CD4-positive, alpha-beta T cell treated with Interleukin-4 for 1 hour (primary cell): ENCODE measurements at regions not wholly inside any gene's neighbourhood (a gene's known extent, or its start where the extent isn't known, plus 50 kb on each side); places are given as distances from the start of the nearest gene placed in this dataset.
"Not testable (repeated sequence)": the region's sequence is repeated elsewhere in the genome, so short reads cannot be mapped to it uniquely, and the experiment has no call there.

Source experiments
- DNase-seq, 2 donors: peaks; one replicate each; pipeline ENCODE4 v3.0.0-alpha.2; 2020 to 2022

- no peak for DNase-seq
Observed at GRCh38 chr4:188578657-188579056, 439.4 kb downstream of the TRIML1 start.

DNA sequence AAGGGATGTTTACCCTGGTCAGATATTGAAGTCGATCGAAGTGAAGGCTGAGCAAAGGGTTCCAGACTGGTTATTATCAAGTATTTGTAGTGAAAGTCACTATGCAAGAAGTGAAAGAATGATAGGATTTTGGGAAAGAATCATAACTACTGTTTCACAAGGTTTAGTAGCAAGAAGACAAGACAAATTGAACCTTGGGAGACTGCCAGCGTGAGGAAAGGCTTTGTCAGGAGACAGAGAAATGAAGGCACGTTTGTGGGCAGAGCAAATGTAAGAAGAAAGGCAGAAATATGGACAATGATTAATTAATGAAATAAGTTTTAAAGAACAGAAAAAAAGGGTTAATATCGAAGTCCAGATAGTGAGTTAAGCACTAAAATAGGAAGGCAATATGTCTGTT, 456.8 kb downstream of the TRIML1 start:
- DNase-seq: no peak

DNA sequence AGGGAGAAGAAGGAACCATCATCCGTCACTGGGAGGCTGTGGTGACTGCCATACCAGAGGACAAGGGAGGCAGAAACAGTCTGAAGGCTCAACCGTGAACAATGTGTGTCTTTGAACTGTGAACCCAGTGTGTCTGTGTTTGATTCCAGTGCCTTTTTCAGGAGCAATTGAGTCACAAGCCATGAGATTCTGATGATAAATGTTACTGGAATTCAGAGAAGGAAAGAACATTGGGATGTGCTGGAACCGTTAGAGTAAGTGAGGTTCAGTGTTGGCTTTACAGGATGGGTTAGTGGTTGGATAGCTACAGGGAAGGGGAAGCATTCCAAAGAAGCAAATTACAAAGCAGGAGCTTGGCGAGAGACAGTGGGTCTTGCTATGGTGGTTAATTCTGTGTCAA, 464.4 kb downstream of the TRIML1 start:
- no peak for DNase-seq

- DNase-seq: no peak
Observed at GRCh38 chr4:188606635-188607034, 467.4 kb downstream of the TRIML1 start.

DNA sequence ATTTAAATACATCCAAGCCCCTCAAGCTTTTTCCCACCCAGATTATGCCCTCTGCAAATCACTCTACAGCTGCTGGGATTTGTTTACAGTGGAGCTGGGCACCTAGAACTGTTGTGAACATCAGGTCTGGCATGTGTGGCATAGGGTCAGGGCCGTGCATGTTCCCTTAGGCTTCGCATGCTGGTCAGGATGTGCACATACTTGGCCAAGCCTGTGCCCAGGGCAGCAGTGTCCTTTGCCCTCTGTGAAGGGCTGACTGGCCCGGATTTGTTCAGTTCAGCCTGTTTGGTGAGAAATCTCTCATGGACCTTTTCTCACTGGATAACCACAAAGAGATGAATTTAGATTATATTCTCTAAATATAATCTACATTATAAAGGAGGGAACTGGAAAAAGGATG, 471.9 kb downstream of the TRIML1 start:
- DNase-seq: no peak

DNA sequence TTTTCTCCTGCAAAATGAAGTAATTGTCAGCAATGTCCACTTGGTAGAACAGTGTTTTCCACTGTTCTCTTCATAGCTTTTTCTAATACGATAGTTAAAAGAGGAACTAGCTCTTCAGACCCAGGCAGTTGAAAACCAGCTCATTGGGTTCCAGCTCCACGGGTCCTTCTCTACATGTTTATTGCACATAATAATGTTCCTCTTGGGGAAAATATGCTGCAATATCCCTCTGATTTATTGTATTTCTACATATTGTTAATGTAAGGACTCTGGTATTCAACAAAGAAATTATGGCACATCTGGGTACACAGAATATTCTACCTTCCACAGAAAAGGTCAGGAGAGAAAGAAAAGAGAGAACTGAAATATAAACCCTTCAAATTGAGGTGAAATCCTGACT, 473.4 kb downstream of the TRIML1 start:
- DNase-seq: no peak

GRCh38 chr4:188613976-188614375, 474.7 kb downstream of the TRIML1 start:
- no peak for DNase-seq

GRCh38 chr4:188619456-188620149, 480.4 kb downstream of the TRIML1 start:
- DNase-seq: no peak

- no peak for DNase-seq
Observed at GRCh38 chr4:188620608-188621007, 481.4 kb downstream of the TRIML1 start.

DNA sequence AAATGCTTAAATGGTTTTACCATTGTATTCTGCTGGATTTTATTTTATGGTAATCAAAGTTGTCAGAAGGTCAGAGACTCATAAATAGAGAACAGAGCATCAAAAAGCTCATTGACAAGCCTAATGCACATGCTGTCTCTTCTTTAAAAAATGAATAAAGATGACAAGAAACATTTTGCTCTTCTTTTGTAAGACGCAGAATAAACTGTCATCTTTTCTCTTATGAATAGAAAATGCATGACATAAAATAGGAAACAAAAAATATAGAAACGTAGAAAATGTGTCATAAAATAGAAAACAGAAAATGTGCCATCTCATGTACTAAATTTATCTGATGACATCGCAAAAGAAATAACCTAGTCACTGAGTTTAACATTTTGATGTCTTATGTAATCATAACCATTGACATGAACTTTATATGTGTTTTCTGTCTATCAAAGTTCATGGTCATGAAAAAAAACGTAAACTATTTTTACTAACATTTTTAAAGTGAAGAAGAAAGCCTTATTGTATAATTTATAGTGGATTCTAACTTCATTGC, 484.1 kb downstream of the TRIML1 start:
- no peak for DNase-seq

GRCh38 chr4:188624370-188624769, 485.1 kb downstream of the TRIML1 start:
- no peak for DNase-seq

DNA sequence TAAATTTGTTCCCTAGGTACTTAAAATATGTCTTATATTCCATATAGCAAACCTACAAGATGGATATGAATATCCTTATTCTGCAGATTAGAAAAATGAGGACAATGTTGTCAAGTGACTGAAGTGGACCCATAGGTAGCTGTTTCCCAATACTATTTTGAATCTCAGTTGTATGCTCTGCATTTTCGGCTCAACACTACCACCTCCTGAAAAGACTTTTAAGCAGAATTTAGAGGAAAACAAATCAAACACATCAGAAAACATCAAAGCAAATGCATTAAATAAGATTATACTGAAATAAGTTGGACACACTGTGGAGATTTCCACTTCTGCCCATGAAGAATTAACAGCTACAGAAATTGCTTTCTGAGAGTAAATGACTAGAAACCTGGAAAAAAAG, 488.7 kb downstream of the TRIML1 start:
- no peak for DNase-seq

DNA sequence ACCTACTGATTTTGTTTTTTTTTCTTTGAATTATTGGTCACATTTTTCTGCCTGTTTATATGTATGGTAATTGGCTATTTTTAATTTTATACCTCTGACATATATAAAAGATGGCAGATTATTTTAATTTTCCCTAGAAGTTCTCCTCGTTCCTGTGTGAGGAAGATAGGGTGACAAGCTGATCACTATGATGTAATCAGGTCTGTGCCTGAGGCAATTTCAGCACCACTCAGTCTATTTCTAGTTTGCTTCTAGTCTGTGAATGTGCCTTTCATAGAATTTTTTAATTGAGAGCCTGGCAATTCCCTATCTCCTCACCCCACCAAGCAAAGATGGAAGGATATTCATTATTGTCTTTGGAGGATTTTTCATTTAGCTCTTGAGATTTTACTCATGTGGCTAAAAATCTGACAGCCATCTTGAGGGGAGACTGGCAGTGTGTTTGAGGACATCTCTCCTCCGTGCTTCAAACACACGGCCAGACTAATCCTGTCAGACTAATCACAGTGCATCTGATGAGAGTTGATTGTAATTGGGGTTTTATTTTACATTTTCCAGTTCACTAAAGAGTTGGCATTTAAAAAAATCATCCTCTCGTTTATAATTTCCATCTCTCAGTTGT, 500.3 kb downstream of the TRIML1 start:
- DNase-seq: no peak

DNA sequence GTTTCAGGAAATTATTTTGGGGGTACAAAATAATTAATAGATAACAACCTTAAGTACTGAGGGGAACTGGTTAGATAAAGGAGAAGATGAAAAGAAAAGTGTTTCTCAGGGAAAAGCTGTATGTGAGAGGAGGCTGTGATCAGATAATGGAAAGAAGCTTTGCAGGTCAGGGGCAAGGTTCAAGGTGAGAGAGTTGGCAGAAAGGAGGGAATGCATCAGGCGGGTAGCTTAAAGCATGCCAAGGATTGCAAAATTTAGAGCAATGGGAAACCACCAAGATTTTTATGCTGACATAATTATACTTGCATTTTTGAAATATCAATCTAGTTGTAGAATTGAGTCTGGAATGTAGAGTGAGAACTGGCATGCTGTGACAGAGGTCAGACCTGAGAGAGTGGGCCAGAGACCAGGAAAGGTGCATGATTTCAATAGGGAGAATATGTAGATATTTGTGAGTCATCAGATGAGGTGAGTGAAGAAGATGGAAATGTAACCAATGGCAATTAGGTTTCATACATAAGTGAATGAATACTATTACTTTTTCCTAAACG, 508.7 kb downstream of the TRIML1 start:
- no peak for DNase-seq

GRCh38 chr4:188649635-188650034, 510.4 kb downstream of the TRIML1 start:
- no peak for DNase-seq

- DNase-seq: no peak
Observed at GRCh38 chr4:188650516-188650915, 511.3 kb downstream of the TRIML1 start.

DNA sequence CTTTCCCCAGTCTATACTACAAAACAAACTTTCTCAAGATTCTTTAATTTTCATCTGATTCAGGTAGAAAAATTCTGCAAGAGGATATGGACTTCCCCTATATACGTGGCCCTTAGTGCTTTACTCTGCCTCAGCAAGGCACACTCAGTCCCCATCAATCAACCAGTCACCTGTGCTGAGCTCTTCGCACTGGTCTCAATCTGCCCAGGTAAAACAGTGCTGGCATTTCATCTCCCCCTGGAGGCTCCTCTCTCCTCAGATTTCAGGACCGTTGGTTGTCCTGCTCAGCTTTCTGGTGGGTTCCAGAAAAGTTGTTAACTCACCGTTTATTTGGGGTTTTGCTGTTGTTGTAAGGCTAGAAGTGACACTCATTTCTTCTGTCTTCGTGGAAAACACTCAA, 518.1 kb downstream of the TRIML1 start:
- DNase-seq: no peak

- DNase-seq: no peak
Observed at GRCh38 chr4:188658958-188659522, 519.8 kb downstream of the TRIML1 start.

DNA sequence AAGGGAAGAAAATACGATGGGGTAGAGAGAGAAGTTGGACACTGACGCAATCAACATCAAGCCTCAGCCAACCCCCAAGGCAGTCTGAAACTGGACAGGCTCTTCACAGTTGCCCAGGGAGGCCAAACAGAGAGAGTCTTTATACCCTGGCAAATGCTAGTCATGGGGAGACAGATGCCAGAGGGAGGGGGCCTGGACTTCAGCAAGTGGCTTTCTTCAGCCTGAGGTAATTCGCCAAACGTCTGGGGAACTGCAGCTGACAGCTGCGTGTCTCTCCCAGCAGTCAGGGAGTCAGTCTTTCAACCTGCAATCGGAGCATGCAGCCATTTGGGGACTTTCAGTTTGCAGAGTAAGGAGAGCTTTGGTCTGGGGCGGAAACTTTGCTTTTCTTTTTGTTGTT, 521.6 kb downstream of the TRIML1 start:
- no peak for DNase-seq

DNA sequence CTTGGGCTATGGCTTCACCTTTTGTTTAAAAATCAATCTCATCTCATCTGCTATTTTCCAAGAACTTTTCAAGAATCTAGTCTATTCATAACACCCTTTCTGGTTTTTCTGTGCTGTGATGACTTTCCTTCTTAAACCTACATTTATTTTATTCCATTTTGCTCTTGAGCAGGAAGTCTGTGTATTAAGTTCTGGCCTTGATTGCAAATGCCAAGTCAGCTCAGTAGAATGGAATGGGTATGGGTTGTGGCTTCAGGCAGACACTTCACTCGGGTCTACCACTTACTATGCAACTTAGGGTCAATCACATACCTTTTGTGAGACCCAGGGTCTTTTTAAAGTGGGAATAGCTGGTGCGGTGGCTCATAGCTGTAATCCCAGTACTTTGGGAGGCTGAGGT, 522.3 kb downstream of the TRIML1 start:
- DNase-seq: no peak

DNA sequence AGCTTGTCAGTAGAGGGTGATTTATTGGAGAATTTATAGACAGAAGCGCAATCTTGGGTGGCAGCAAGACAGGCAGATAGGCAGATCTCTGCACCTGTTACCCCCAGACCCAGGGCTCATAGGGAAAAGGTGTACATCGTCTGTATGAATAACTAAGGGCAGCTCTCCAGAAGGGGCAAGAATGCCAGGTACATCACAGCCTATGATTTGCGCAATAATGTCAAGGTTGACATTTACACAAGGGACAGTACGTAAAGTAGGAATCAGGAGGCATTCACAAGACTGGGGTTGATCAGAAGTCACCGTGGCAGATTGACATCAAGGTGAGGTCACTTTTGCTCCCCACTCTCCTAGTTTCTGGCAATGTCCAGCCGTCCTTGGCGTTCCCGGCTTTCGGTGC, 524.1 kb downstream of the TRIML1 start:
- DNase-seq: no peak

DNA sequence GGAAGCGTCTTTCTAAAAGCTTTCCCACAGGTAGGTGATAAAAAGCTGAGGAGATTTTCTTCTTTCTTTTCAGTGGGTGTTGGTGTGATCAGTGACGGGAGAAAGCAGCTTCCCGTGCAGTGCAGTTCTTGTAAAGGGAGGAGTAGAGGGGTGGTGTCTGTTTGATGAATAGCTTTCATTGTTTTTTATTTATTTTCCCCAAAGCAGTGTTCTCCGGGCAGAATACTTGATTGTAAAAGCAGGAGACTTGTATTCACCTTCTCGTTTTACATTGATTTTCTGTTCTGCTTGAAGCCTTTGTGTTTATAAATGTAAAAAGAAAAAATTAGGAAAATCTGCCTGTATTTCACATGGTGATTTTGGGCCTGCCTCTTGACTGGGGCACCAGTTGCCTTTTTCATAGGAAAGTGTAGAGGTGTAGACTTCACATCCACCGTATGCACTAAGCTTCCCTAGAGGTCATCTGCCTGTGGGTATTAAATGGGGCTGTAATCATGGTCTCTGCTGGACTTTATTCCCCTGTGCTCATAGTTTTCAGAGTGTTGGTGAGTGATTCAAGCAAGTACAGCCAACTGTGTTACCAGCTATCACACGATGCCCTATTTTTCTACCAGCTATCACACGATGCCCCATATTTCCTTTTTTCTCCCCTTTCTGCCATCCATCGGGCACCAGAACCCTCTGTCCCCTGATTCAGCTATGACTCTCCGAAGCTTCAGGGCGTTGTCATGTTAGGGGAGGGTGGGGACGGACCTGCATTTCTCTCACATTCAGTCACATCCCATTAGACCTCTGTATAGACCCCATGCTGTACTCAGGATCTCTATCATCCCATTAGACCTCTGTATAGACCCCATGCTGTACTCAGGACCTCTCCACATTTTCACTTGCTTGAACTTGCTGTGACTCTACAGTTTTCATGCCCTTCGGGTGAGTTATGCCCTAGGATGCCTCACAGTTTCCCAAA, 526.5 kb downstream of the TRIML1 start:
- no peak for DNase-seq

DNA sequence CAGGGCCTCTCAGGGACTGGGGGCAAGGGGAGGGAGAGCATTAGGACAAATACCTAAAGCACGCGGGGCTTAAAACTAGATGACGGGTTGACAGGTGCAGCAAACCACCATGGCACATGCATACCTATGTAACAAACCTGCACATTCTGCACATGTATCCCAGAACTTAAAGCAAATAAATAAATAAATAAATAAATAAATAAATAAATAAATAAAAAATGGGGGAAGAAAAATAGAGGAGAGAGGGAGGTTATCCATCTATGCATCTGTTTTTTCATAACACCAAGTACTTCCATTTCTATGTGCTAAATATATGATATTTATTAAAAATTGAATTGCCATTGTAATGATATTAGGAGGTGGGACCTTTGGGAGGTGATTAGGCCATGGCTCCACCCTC, 539.5 kb downstream of the TRIML1 start:
- not testable (repeated sequence) for DNase-seq
